Breast epithelium (tissue), 4 donors: ENCODE measurements at regions not wholly inside any gene's neighbourhood (a gene's known extent, or its start where the extent isn't known, plus 50 kb on each side); places are given as distances from the start of the nearest gene placed in this dataset.

Experiments used
- DNase-seq, 2 donors: peaks; one replicate each; pipeline ENCODE4 v3.0.0-alpha.2; 2019; ENCODE audit warnings: low spot score in 2 of 2
- H3K27ac ChIP-seq, 2 donors: fragments of 200-600 bp; sonication (generic) in 1 of 2; one replicate each; pipeline ENCODE4 v1.5.1; 2016 to 2019; ENCODE audit warnings: mild to moderate bottlenecking in 1 of 2
- H3K27me3 ChIP-seq, 2 donors: fragments of 200-600 bp; sonication (generic) in 1 of 2; one replicate each; pipeline versions ENCODE4 v1.5.1 to v1.6.0; 2017 to 2019; ENCODE audit warnings: control low read depth in 1 of 2, mild to moderate bottlenecking in 1 of 2
- H3K36me3 ChIP-seq: fragments of 200-600 bp; one replicate; pipeline ENCODE4 v1.5.1; 2019
- H3K4me1 ChIP-seq, 2 donors: fragments of 200-600 bp; sonication (generic); one replicate each; pipeline ENCODE4 v1.5.1; 2016 to 2019; ENCODE audit warnings: control low read depth in 1 of 2
- H3K4me3 ChIP-seq, 3 donors: fragments of 200-600 bp; sonication (generic); 1 replicate in 2 of 3; 2 replicates in 1 of 3; pipeline ENCODE4 v1.5.1; 2016 to 2019; ENCODE audit warnings: mild to moderate bottlenecking in 3 of 3, moderate library complexity in 2 of 3
- H3K9me3 ChIP-seq, 2 donors: fragments of 200-600 bp; sonication (generic) in 1 of 2; one replicate each; pipeline ENCODE4 v1.5.1; 2016 to 2019; ENCODE audit warnings: control low read depth in 1 of 2
- CTCF ChIP-seq, 3 donors: fragments of 450-650 bp; IDR thresholded peaks; one replicate each; pipeline ENCODE4 v1.5.1; 2016 to 2017; ENCODE audit warnings: antibody characterized with exemption in 3 of 3, mild to moderate bottlenecking in 3 of 3, moderate library complexity in 3 of 3
- POLR2A ChIP-seq: fragments of 450-650 bp; IDR thresholded peaks from one replicate; pipeline ENCODE4 v1.6.1; 2016; ENCODE audit warnings: antibody characterized with exemption, mild to moderate bottlenecking, moderate library complexity
- POLR2AphosphoS5 ChIP-seq, 3 donors: sonication (generic); formaldehyde crosslinking; IDR thresholded peaks; one replicate each; pipeline ENCODE4 v1.6.1; 2017; ENCODE audit warnings: antibody characterized with exemption in 3 of 3
- intact Hi-C: fragments of 100-400 bp; cut with DNase I; formaldehyde crosslinking; loops from one replicate; pipeline ENCODE4 v1.15.1; 2023; ENCODE audit warnings: low total_unique reads

DNA sequence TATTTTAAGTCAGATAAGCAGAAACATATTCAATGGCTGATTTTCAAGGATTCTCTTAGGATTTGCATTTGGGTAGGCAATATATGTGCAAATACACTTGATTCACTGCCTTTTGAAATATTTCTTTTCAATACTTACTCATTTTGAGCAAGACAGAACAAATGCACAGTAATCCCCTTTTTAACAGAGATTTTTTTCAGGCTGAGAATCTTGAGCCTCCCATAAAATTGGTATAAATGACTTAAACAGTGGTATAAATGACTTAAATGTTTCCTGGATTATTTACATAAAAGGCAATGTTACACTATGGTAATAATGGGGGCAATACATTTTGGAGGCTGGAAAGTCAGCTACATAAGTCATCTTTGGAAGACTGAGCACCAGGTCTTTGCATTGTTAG lies 389.0 kb downstream of the OLFM4 start:
- H3K4me3 ChIP-seq, result no peak overlapping the region
- no peaks in the 10 kb centered on the region for H3K9me3 ChIP-seq
- no peak for TF ChIP-seq POLR2A
- no peak for TF ChIP-seq CTCF (IDR thresholded peaks at IDR 0.05)
- TF ChIP-seq POLR2AphosphoS5 (IDR thresholded peaks at IDR 0.05), result no peak
- H3K36me3 ChIP-seq, result no peaks in the 10 kb centered on the region
- intact Hi-C loops, result no loop called here
- no peaks in the 10 kb centered on the region for H3K4me1 ChIP-seq
- DNase-seq, result no peak
- no peaks in the 10 kb centered on the region for H3K27me3 ChIP-seq
- no peak overlapping the region for H3K27ac ChIP-seq

DNA sequence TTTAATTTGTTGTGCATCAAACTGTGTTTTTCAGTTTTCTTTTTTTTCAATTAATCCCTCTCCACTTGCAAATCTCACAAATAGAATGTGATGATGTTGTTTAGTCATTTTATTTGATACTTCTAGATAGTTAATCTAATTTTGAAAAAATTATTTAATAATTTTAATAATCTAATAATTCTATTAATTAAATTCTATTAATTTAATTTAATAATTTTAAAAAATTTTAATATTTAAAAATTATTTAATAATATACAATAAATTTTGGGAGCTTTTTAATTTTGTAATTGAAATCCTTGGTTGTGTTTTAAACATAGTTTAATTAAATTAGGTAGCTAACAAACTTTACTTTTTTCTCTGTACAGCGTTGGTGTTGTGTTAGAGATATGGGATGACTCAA lies 393.8 kb downstream of the OLFM4 start:
- Histone ChIP-seq H3K27ac (no peak overlapping the region), H3K36me3 (no peaks in the 10 kb centered on the region), H3K4me1 (no peaks in the 10 kb centered on the region), H3K9me3 (no peaks in the 10 kb centered on the region), H3K4me3 (no peak overlapping the region), H3K27me3 (no peaks in the 10 kb centered on the region)
- intact Hi-C loops, result no loop called here
- TF ChIP-seq POLR2AphosphoS5 (IDR thresholded peaks at IDR 0.05) (no peak), POLR2A (no peak), CTCF (IDR thresholded peaks at IDR 0.05) (no peak)
- no peak for DNase-seq

DNA sequence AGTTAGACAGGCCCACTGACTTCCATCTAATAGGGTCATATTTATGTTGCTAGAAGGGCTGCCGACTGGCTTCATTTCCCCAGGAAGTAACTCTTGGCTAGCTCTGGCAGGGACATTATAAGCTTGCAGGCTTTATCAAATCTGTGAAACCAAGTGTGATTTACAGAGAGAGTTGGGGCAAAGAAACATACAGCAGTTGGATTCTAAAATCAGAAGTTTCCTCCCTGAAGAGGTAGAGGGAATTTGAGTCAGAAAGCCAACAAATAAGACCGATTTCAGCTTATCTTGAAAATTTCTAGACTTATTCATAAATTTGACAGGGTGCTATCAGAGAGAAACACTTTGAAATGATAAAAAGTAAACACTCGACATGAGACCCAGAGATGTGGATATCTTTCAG lies 407.8 kb downstream of the OLFM4 start:
- no peak overlapping the region for H3K4me3 ChIP-seq
- H3K27ac ChIP-seq, result no peak overlapping the region
- no peak for DNase-seq
- no peaks in the 10 kb centered on the region for H3K36me3 ChIP-seq
- intact Hi-C loops, result no loop called here
- peaks cover 4 to 5% of the 10 kb centered on the region in 2 donors for H3K9me3 ChIP-seq
- no peaks in the 10 kb centered on the region for H3K4me1 ChIP-seq
- TF ChIP-seq CTCF (IDR thresholded peaks at IDR 0.05), result no peak
- TF ChIP-seq POLR2A, result no peak
- TF ChIP-seq POLR2AphosphoS5 (IDR thresholded peaks at IDR 0.05), result no peak
- H3K27me3 ChIP-seq, result no peaks in the 10 kb centered on the region

- H3K27me3 ChIP-seq, result no peaks in the 10 kb centered on the region
- no peak overlapping the region for H3K27ac ChIP-seq
- H3K4me3 ChIP-seq, result no peak overlapping the region
- H3K4me1 ChIP-seq, result no peaks in the 10 kb centered on the region
- DNase-seq, result no peak
- TF ChIP-seq POLR2A (no peak), CTCF (IDR thresholded peaks at IDR 0.05) (no peak), POLR2AphosphoS5 (IDR thresholded peaks at IDR 0.05) (no peak)
- H3K36me3 ChIP-seq, result no peaks in the 10 kb centered on the region
- intact Hi-C loops, result no loop called here
- peaks cover 4 to 5% of the 10 kb centered on the region in 2 donors for H3K9me3 ChIP-seq
Measured at GRCh38 chr13:53439439-53440225, 411.0 kb downstream of the OLFM4 start.

DNA sequence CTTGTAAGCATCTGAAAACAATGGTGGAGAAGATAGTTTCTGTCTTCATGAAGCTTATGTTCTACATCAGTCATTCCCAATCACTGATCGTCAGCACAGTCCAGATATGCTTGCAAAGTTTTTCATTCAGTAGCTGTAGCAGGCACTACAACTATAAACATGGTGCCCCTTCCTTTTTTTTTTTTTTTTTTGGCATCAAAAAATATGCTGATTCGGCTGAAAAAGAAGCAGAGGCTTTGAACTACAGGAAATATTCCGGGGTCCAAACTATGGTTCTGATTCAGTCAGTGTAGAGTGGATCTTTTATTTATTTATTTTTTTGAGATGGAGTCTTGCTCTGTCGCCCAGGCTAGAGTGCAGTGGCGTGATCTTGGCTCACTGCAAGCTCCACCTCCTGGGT lies 414.4 kb downstream of the OLFM4 start:
- intact Hi-C loops, result no loop called here
- no peak for TF ChIP-seq POLR2AphosphoS5 (IDR thresholded peaks at IDR 0.05)
- no peak for TF ChIP-seq CTCF (IDR thresholded peaks at IDR 0.05)
- TF ChIP-seq POLR2A, result no peak
- H3K27me3 ChIP-seq, result no peaks in the 10 kb centered on the region

More for the DNA sequence above, 414.4 kb downstream of the OLFM4 start:
- Histone ChIP-seq H3K27ac (no peak overlapping the region), H3K9me3 (peaks cover 4 to 5% of the 10 kb centered on the region in 2 donors), H3K4me3 (no peak overlapping the region), H3K36me3 (no peaks in the 10 kb centered on the region), H3K4me1 (no peaks in the 10 kb centered on the region)
- no peak for DNase-seq
